ENCODE measurements at regions not wholly inside any gene's neighbourhood (a gene's known extent, or its start where the extent isn't known, plus 50 kb on each side); places are given as distances from the start of the nearest gene placed in this dataset.

- no peak for DNase-seq (ENCODE audit: extremely low read depth in 1 of 2, low read depth in 1 of 2)
These were observed 474.7 kb downstream of the NUF2 start for GRCh38 chr1:163796394-163796821.

- DNase-seq (ENCODE audit: extremely low read depth in 1 of 2, low read depth in 1 of 2) = no peak
These were observed 476.1 kb downstream of the NUF2 start for GRCh38 chr1:163797816-163798215.

GRCh38 chr1:163799190-163799805 is 477.5 kb downstream of the NUF2 start:
- no peak for DNase-seq (ENCODE audit: extremely low read depth in 1 of 2, low read depth in 1 of 2)

GRCh38 chr1:163807331-163808049 is 485.7 kb downstream of the NUF2 start:
- DNase-seq (ENCODE audit: extremely low read depth in 1 of 2, low read depth in 1 of 2) = no peak

GRCh38 chr1:163813251-163813650 is 491.5 kb downstream of the NUF2 start:
- DNase-seq (ENCODE audit: extremely low read depth in 1 of 2, low read depth in 1 of 2) = no peak

GRCh38 chr1:163820226-163820625 is 498.5 kb downstream of the NUF2 start:
- DNase-seq (ENCODE audit: extremely low read depth in 1 of 2, low read depth in 1 of 2) = no peak

- no peak for DNase-seq (ENCODE audit: extremely low read depth in 1 of 2, low read depth in 1 of 2)
These were observed 499.0 kb downstream of the NUF2 start for GRCh38 chr1:163820766-163821165.

- no peak for DNase-seq (ENCODE audit: extremely low read depth in 1 of 2, low read depth in 1 of 2)
These were observed 499.9 kb downstream of the NUF2 start for GRCh38 chr1:163821679-163822078.

- DNase-seq (ENCODE audit: extremely low read depth in 1 of 2, low read depth in 1 of 2) = no peak
These were observed 501.3 kb downstream of the NUF2 start for GRCh38 chr1:163823017-163823416.

- DNase-seq (ENCODE audit: extremely low read depth in 1 of 2, low read depth in 1 of 2) = no peak
These were observed 502.3 kb downstream of the NUF2 start for GRCh38 chr1:163824006-163824405.

GRCh38 chr1:163824490-163824889 is 502.7 kb downstream of the NUF2 start:
- no peak for DNase-seq (ENCODE audit: extremely low read depth in 1 of 2, low read depth in 1 of 2)

GRCh38 chr1:163826500-163826899 is 504.7 kb downstream of the NUF2 start:
- no peak for DNase-seq (ENCODE audit: extremely low read depth in 1 of 2, low read depth in 1 of 2)

- no peak for DNase-seq (ENCODE audit: extremely low read depth in 1 of 2, low read depth in 1 of 2)
These were observed 513.0 kb downstream of the NUF2 start for GRCh38 chr1:163834778-163835177.

GRCh38 chr1:163836481-163836880 is 514.7 kb downstream of the NUF2 start:
- DNase-seq (ENCODE audit: extremely low read depth in 1 of 2, low read depth in 1 of 2) = no peak

- DNase-seq (ENCODE audit: extremely low read depth in 1 of 2, low read depth in 1 of 2) = no peak
These were observed 515.5 kb downstream of the NUF2 start for GRCh38 chr1:163837206-163837605.

GRCh38 chr1:163842571-163842970 is 520.8 kb downstream of the NUF2 start:
- no peak for DNase-seq (ENCODE audit: extremely low read depth in 1 of 2, low read depth in 1 of 2)

GRCh38 chr1:163844459-163844858 is 522.7 kb downstream of the NUF2 start:
- no peak for DNase-seq (ENCODE audit: extremely low read depth in 1 of 2, low read depth in 1 of 2)

GRCh38 chr1:163845279-163845678 is 523.5 kb downstream of the NUF2 start:
- no peak for DNase-seq (ENCODE audit: extremely low read depth in 1 of 2, low read depth in 1 of 2)

- DNase-seq (ENCODE audit: extremely low read depth in 1 of 2, low read depth in 1 of 2) = no peak
These were observed 542.0 kb downstream of the NUF2 start for GRCh38 chr1:163863731-163864130.

- DNase-seq (ENCODE audit: extremely low read depth in 1 of 2, low read depth in 1 of 2) = no peak
These were observed 542.5 kb downstream of the NUF2 start for GRCh38 chr1:163864207-163864606.

- DNase-seq (ENCODE audit: extremely low read depth in 1 of 2, low read depth in 1 of 2) = no peak
These were observed 544.8 kb downstream of the NUF2 start for GRCh38 chr1:163866564-163866963.

GRCh38 chr1:163870666-163871065 is 548.9 kb downstream of the NUF2 start:
- no peak for DNase-seq (ENCODE audit: extremely low read depth in 1 of 2, low read depth in 1 of 2)

- no peak for DNase-seq (ENCODE audit: extremely low read depth in 1 of 2, low read depth in 1 of 2)
These were observed 550.3 kb downstream of the NUF2 start for GRCh38 chr1:163872067-163872466.

Measured in stimulated activated CD8-positive, alpha-beta memory T cell treated with anti-CD3 and anti-CD28 coated beads, Interleukin-7, amount 100 ng/mL, for 48 hours (primary cell).